Activated naive CD4-positive, alpha-beta T cell treated with anti-CD3 and anti-CD28 coated beads for 36 hours (primary cell): ENCODE measurements at regions not wholly inside any gene's neighbourhood (a gene's known extent, or its start where the extent isn't known, plus 50 kb on each side); places are given as distances from the start of the nearest gene placed in this dataset.
"Not testable (repeated sequence)": the region's sequence is repeated elsewhere in the genome, so short reads cannot be mapped to it uniquely, and the experiment has no call there.

Experiments used
- CTCF ChIA-PET: fragments of 350-600 bp; sonication (Branson Sonifier 250); formaldehyde crosslinking; loops from one replicate; lab custom pipeline; 2021; ENCODE audit warnings: antibody characterized with exemption; lab: Charles Lee
- DNase-seq: peaks from one replicate; pipeline ENCODE4 v3.0.0-alpha.2; 2020
- H3K27ac Mint-ChIP-seq: one replicate; pipeline ENCODE4 v1.8.0; 2021; ENCODE audit warnings: mild to moderate bottlenecking, mixed read lengths
- H3K27me3 Mint-ChIP-seq: one replicate; pipeline ENCODE4 v1.8.0; 2021; ENCODE audit warnings: low read depth, mixed read lengths
- H3K36me3 Mint-ChIP-seq: one replicate; pipeline ENCODE4 v1.8.0; 2021; ENCODE audit warnings: low read depth, mixed read lengths
- H3K4me1 Mint-ChIP-seq: one replicate; pipeline ENCODE4 v1.8.0; 2021; ENCODE audit warnings: low read depth, mixed read lengths
- H3K4me3 Mint-ChIP-seq: one replicate; pipeline ENCODE4 v1.8.0; 2021; ENCODE audit warnings: mild to moderate bottlenecking, moderate library complexity, mixed read lengths
- H3K9me3 Mint-ChIP-seq: one replicate; pipeline ENCODE4 v1.8.0; 2021; ENCODE audit warnings: mixed read lengths
- intact Hi-C: fragments of 100-400 bp; cut with micrococcal nuclease; formaldehyde crosslinking; loops from one replicate; pipeline ENCODE4 v1.15.1; 2023

- intact Hi-C loops, result no loop called here
- no peak for DNase-seq
- H3K4me1 Mint-ChIP-seq, result no peaks in the 10 kb centered on the region
- no peaks in the 10 kb centered on the region for H3K36me3 Mint-ChIP-seq
- H3K4me3 Mint-ChIP-seq, result no peak overlapping the region
- peaks cover 2% of the 10 kb centered on the region for H3K27me3 Mint-ChIP-seq
- CTCF ChIA-PET, result no interaction called here
- no peaks in the 10 kb centered on the region for H3K9me3 Mint-ChIP-seq
- no peak overlapping the region for H3K27ac Mint-ChIP-seq
Observed at GRCh38 chr12:11446372-11446771, 51.0 kb upstream of the PRB2 start.

- Mint-ChIP-seq H3K9me3 (no peaks in the 10 kb centered on the region), H3K27me3 (no peaks in the 10 kb centered on the region), H3K4me3 (no peak overlapping the region), H3K4me1 (peaks cover 2% of the 10 kb centered on the region), H3K36me3 (no peaks in the 10 kb centered on the region), H3K27ac (no peak overlapping the region)
- DNase-seq, result no peak
- intact Hi-C loops, result no loop called here
- CTCF ChIA-PET, result no interaction called here
Observed at GRCh38 chr12:11457996-11458645, 62.8 kb upstream of the PRB2 start.

- Mint-ChIP-seq H3K4me3 (no peak overlapping the region), H3K4me1 (peaks cover 2% of the 10 kb centered on the region), H3K27ac (no peak overlapping the region), H3K27me3 (peaks cover 2% of the 10 kb centered on the region), H3K36me3 (no peaks in the 10 kb centered on the region), H3K9me3 (no peaks in the 10 kb centered on the region)
- DNase-seq, result no peak
- CTCF ChIA-PET, result no interaction called here
- intact Hi-C loops, result no loop called here
Observed at GRCh38 chr12:11460343-11461023, 65.1 kb upstream of the PRB2 start.

GRCh38 chr12:11461433-11461832 lies 66.1 kb upstream of the PRB2 start:
- Mint-ChIP-seq H3K36me3 (no peaks in the 10 kb centered on the region), H3K27ac (no peak overlapping the region), H3K4me1 (peaks cover 2% of the 10 kb centered on the region), H3K9me3 (no peaks in the 10 kb centered on the region), H3K27me3 (peaks cover 5% of the 10 kb centered on the region), H3K4me3 (no peak overlapping the region)
- CTCF ChIA-PET, result no interaction called here
- intact Hi-C loops, result no loop called here
- no peak for DNase-seq

GRCh38 chr12:11477110-11477509 lies 81.7 kb upstream of the PRB2 start:
- H3K4me1 Mint-ChIP-seq, result no peaks in the 10 kb centered on the region
- no peaks in the 10 kb centered on the region for H3K27me3 Mint-ChIP-seq
- no peaks in the 10 kb centered on the region for H3K36me3 Mint-ChIP-seq
- no peaks in the 10 kb centered on the region for H3K9me3 Mint-ChIP-seq
- intact Hi-C loops, result no loop called here
- no peak for DNase-seq
- CTCF ChIA-PET, result interaction anchor here (1.3 kb wide), 1 partner anchor 9 kb away, joined by 3 read pairs; no protein-coding TSS in a partner anchor
- no peak overlapping the region for H3K27ac Mint-ChIP-seq
- no peak overlapping the region for H3K4me3 Mint-ChIP-seq

GRCh38 chr12:11482955-11483354 lies 87.6 kb upstream of the PRB2 start:
- Mint-ChIP-seq H3K27me3 (no peaks in the 10 kb centered on the region), H3K36me3 (no peaks in the 10 kb centered on the region), H3K9me3 (no peaks in the 10 kb centered on the region), H3K4me1 (peaks cover 4% of the 10 kb centered on the region), H3K4me3 (no peak overlapping the region), H3K27ac (no peak overlapping the region)
- intact Hi-C loops, result loop anchor here (10.0 kb wide), 1 partner anchor 868 kb away; the partner anchor contains the start of gene MAGOHB
- CTCF ChIA-PET, result interaction anchor here (0.6 to 7.3 kb wide), 5 partner anchors 254 to 710 kb away, joined by 3 to 64 read pairs (median 5); no protein-coding TSS in a partner anchor
- DNase-seq, result no peak

- CTCF ChIA-PET, result interaction anchor here (0.5 to 7.3 kb wide), 30 partner anchors 9 to 871 kb away, joined by 3 to 64 read pairs (median 4); no protein-coding TSS in a partner anchor
- no peak overlapping the region for H3K27ac Mint-ChIP-seq
- peaks cover 4% of the 10 kb centered on the region for H3K4me1 Mint-ChIP-seq
- H3K27me3 Mint-ChIP-seq, result peaks cover 3% of the 10 kb centered on the region
- intact Hi-C loops, result loop anchor here (1.0 to 10.0 kb wide), 9 partner anchors 259 to 1251 kb away; partner anchors contain the start of gene MAGOHB
- DNase-seq, result peak; percentile 93
- no peaks in the 10 kb centered on the region for H3K36me3 Mint-ChIP-seq
- no peaks in the 10 kb centered on the region for H3K9me3 Mint-ChIP-seq
- H3K4me3 Mint-ChIP-seq, result no peak overlapping the region
Observed at GRCh38 chr12:11486623-11487444, 91.5 kb upstream of the PRB2 start.

- CTCF ChIA-PET, result interaction anchor here (0.6 to 1.6 kb wide), 6 partner anchors 10 to 759 kb away, joined by 3 to 7 read pairs (median 3); no protein-coding TSS in a partner anchor
- Mint-ChIP-seq H3K27ac (no peak overlapping the region), H3K4me3 (no peak overlapping the region), H3K36me3 (no peaks in the 10 kb centered on the region), H3K9me3 (peaks cover 5% of the 10 kb centered on the region), H3K27me3 (peaks cover 27% of the 10 kb centered on the region), H3K4me1 (peaks cover 6% of the 10 kb centered on the region)
- DNase-seq, result no peak
- intact Hi-C loops, result no loop called here
Observed at GRCh38 chr12:11496157-11496851, 100.9 kb upstream of the PRB2 start.

GRCh38 chr12:11497438-11497837 lies 102.1 kb upstream of the PRB2 start:
- intact Hi-C loops, result no loop called here
- Mint-ChIP-seq H3K27ac (no peak overlapping the region), H3K9me3 (peaks cover 6% of the 10 kb centered on the region), H3K4me1 (peaks cover 6% of the 10 kb centered on the region), H3K4me3 (no peak overlapping the region), H3K36me3 (no peaks in the 10 kb centered on the region), H3K27me3 (peaks cover 37% of the 10 kb centered on the region)
- DNase-seq, result no peak
- CTCF ChIA-PET, result interaction anchor here (1.2 to 1.6 kb wide), 3 partner anchors 11 to 535 kb away, joined by 3 to 7 read pairs (median 5); no protein-coding TSS in a partner anchor

GRCh38 chr12:11497995-11498394 lies 102.6 kb upstream of the PRB2 start:
- Mint-ChIP-seq H3K27ac (no peak overlapping the region), H3K9me3 (peaks cover 6% of the 10 kb centered on the region), H3K4me3 (no peak overlapping the region), H3K27me3 (peaks cover 42% of the 10 kb centered on the region), H3K4me1 (peaks cover 6% of the 10 kb centered on the region), H3K36me3 (no peaks in the 10 kb centered on the region)
- intact Hi-C loops, result loop anchor here (2.0 kb wide), 1 partner anchor 535 kb away; no protein-coding TSS in a partner anchor
- CTCF ChIA-PET, result interaction anchor here (1.6 kb wide), 1 partner anchor 10 kb away, joined by 7 read pairs; no protein-coding TSS in a partner anchor
- no peak for DNase-seq

GRCh38 chr12:11498574-11498973 lies 103.2 kb upstream of the PRB2 start:
- CTCF ChIA-PET, result interaction anchor here (1.5 kb wide), 1 partner anchor 40 kb away, joined by 3 read pairs; no protein-coding TSS in a partner anchor
- not testable (repeated sequence) for H3K4me3 Mint-ChIP-seq, H3K36me3 Mint-ChIP-seq, H3K9me3 Mint-ChIP-seq, H3K4me1 Mint-ChIP-seq, H3K27ac Mint-ChIP-seq
- H3K27me3 Mint-ChIP-seq, result peaks cover 42% of the 10 kb centered on the region
- intact Hi-C loops, result loop anchor here (2.0 kb wide), 1 partner anchor 534 kb away; no protein-coding TSS in a partner anchor
- DNase-seq, result peak; percentile 47
